ENCODE measurements at regions not wholly inside any gene's neighbourhood (a gene's known extent, or its start where the extent isn't known, plus 50 kb on each side); places are given as distances from the start of the nearest gene placed in this dataset.

DNA sequence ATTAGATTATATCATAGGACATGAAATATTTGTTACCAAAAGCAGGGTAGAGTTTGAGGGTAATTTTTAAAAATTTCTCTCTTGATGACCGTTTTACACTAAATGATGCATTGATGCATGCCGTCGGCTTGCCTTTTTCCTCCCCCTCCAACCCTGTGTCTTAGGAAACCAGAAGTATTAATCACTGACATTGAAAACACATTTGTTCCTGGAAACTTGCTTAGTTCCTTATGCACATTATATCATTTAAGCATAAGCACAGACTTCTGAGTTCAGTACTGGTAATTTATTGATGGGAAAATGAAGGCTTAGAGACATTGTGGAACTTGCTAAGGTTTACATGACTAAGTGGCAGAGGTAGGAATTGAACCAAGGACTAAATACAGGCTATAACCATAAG is 206.3 kb upstream of the SPHKAP start:
- Histone ChIP-seq H3K4me3 (replicated peaks; ENCODE audit: low read depth, low read length) (no peak overlapping the region), H3K27me3 (replicated peaks; ENCODE audit: control insufficient read depth, insufficient read depth, low read length) (no peaks in the 10 kb centered on the region), H3K36me3 (ENCODE audit: control insufficient read depth, insufficient read depth, low read length) (no peaks in the 10 kb centered on the region)
- DNase-seq (ENCODE audit: extremely low read depth, insufficient read length) = no peak
- TF ChIP-seq, protein P1, sequence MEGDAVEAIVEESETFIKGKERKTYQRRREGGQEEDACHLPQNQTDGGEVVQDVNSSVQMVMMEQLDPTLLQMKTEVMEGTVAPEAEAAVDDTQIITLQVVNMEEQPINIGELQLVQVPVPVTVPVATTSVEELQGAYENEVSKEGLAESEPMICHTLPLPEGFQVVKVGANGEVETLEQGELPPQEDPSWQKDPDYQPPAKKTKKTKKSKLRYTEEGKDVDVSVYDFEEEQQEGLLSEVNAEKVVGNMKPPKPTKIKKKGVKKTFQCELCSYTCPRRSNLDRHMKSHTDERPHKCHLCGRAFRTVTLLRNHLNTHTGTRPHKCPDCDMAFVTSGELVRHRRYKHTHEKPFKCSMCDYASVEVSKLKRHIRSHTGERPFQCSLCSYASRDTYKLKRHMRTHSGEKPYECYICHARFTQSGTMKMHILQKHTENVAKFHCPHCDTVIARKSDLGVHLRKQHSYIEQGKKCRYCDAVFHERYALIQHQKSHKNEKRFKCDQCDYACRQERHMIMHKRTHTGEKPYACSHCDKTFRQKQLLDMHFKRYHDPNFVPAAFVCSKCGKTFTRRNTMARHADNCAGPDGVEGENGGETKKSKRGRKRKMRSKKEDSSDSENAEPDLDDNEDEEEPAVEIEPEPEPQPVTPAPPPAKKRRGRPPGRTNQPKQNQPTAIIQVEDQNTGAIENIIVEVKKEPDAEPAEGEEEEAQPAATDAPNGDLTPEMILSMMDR (IDR thresholded peaks at IDR 0.05; ENCODE audit: insufficient read depth, low read length, poor library complexity, severe bottlenecking) = no peak

DNA sequence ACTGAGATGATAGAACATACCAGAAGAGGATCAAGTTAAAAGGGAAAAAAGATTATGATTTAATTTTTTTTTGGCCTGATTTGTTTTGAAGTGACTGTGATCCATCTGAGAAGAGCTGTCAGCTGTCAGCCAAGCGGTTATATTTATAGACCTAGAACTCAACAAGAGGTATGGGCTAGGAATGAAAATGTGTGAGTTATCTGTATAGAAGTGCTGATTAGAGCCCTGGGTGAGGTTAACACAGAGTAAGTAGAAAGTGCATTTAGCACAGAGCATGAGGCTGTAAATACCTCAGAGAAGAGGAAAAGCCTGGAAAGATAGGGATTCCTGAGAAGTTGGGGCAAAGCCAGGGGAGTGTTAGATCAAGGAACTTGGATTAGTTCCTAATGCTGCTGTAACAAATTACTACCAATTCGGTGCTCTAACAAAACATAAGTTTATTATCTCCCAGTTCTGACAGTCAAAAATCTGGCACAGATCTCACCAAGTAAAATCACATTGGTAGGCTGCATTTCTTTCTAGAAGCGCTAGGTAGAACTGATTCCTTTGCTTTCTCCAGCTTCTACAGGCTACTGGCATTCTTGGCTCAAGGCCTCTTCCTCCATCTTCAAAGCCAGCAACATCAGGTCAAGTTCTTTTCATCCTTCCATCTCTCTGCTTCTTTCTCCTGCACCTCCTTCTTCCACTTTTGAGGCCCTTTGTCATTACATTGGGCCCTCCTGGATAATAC is 197.4 kb upstream of the SPHKAP start:
- Histone ChIP-seq H3K36me3 (ENCODE audit: control insufficient read depth, insufficient read depth, low read length) (no peaks in the 10 kb centered on the region), H3K4me3 (replicated peaks; ENCODE audit: low read depth, low read length) (no peak overlapping the region), H3K27me3 (replicated peaks; ENCODE audit: control insufficient read depth, insufficient read depth, low read length) (no peaks in the 10 kb centered on the region)
- TF ChIP-seq, protein P1 (IDR thresholded peaks at IDR 0.05; ENCODE audit: insufficient read depth, low read length, poor library complexity, severe bottlenecking) = no peak
- DNase-seq (ENCODE audit: extremely low read depth, insufficient read length) = no peak

DNA sequence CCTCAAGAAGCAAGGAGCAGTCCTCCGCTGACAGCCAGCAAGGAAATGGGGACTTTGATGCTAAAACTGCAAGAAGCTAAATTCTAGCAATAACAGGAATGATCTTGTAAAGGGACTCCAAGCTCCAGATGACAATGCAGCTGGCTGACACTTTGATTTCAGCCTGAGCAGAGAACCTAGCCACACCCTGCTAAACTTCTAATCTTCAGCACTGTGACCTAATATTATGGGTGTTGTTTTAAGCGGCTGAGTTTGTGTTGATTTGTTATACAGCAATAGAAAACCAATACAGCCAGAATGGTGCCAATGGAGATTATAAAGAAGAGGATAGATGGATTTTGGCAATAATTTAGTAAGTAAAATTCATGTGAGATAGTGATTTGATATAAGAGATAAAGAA is 196.7 kb upstream of the SPHKAP start:
- H3K4me3 ChIP-seq (replicated peaks; ENCODE audit: low read depth, low read length) = no peak overlapping the region
- TF ChIP-seq, protein P1 (IDR thresholded peaks at IDR 0.05; ENCODE audit: insufficient read depth, low read length, poor library complexity, severe bottlenecking) = no peak

DNA sequence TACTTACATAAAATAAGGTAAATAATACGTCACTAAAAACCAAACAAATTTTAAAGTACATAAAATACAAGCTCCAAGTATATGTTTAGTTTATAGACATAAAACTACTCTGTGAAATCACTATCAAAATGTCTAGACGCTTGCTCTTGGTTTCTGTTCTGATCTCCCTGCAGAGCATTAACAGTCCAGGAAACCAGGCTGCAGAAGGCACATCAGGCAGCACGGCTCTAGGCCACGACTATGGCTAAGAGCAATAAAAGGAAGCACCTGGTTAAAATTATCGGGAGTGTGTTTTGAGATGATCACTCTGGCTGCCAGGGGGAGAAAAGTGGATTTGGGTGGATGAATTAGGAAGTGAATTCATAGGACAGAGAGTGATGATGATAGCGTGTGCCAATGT is 196.0 kb upstream of the SPHKAP start:
- no peaks in the 10 kb centered on the region for H3K27me3 ChIP-seq (replicated peaks; ENCODE audit: control insufficient read depth, insufficient read depth, low read length)
- TF ChIP-seq, protein P1 (IDR thresholded peaks at IDR 0.05; ENCODE audit: insufficient read depth, low read length, poor library complexity, severe bottlenecking) = no peak
- DNase-seq (ENCODE audit: extremely low read depth, insufficient read length) = no peak
- no peaks in the 10 kb centered on the region for H3K36me3 ChIP-seq (ENCODE audit: control insufficient read depth, insufficient read depth, low read length)
- H3K4me3 ChIP-seq (replicated peaks; ENCODE audit: low read depth, low read length) = no peak overlapping the region

More for the DNA sequence above, 196.7 kb upstream of the SPHKAP start:
- H3K27me3 ChIP-seq (replicated peaks; ENCODE audit: control insufficient read depth, insufficient read depth, low read length) = no peaks in the 10 kb centered on the region
- H3K36me3 ChIP-seq (ENCODE audit: control insufficient read depth, insufficient read depth, low read length) = no peaks in the 10 kb centered on the region
- DNase-seq (ENCODE audit: extremely low read depth, insufficient read length) = no peak

DNA sequence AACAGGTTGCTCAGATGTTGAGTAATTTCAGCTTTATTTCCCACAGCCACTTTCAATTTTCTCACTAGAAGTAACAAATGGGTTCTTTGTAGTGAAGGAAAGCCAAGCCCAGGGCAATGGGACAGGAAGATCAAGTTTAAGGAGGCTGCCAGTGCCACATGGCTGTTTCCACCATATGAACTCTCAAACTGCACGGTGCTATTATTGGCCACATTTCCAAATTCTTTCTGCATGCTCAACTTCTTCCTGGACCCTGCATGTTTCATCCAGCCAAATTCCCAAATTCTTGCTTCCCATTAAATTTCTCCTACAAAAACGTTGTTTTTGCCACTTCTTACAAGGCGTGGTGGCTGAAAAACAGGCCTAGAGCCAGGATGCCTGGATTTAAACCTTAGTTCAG is 193.3 kb upstream of the SPHKAP start:
- Histone ChIP-seq H3K36me3 (ENCODE audit: control insufficient read depth, insufficient read depth, low read length) (no peaks in the 10 kb centered on the region), H3K4me3 (replicated peaks; ENCODE audit: low read depth, low read length) (no peak overlapping the region), H3K27me3 (replicated peaks; ENCODE audit: control insufficient read depth, insufficient read depth, low read length) (no peaks in the 10 kb centered on the region)
- DNase-seq (ENCODE audit: extremely low read depth, insufficient read length) = no peak
- TF ChIP-seq, protein P1 (IDR thresholded peaks at IDR 0.05; ENCODE audit: insufficient read depth, low read length, poor library complexity, severe bottlenecking) = no peak

DNA sequence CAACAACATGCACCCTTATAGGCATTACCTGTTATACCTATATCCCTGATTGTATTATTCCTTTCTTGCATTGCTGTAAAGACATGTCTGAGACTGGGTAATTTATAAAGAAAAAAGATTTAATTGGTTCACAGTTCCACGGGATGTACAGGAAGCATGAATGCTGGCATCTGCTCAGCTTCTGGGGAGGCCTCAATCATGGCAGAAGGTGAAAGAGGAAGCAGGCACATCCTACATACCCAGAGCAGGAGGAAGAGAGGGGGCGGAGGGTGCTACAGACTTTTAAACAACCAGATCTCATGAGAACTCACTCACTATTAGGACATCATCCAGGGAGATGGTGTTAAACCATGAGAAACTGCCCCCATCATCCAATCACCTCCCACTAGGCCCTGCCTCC is 191.7 kb upstream of the SPHKAP start:
- no peak overlapping the region for H3K4me3 ChIP-seq (replicated peaks; ENCODE audit: low read depth, low read length)
- no peaks in the 10 kb centered on the region for H3K27me3 ChIP-seq (replicated peaks; ENCODE audit: control insufficient read depth, insufficient read depth, low read length)
- DNase-seq (ENCODE audit: extremely low read depth, insufficient read length) = no peak
- TF ChIP-seq, protein P1 (IDR thresholded peaks at IDR 0.05; ENCODE audit: insufficient read depth, low read length, poor library complexity, severe bottlenecking) = no peak
- no peaks in the 10 kb centered on the region for H3K36me3 ChIP-seq (ENCODE audit: control insufficient read depth, insufficient read depth, low read length)

Data from GM06990 (cell line).